ENCODE measurements at regions not wholly inside any gene's neighbourhood (a gene's known extent, or its start where the extent isn't known, plus 50 kb on each side); places are given as distances from the start of the nearest gene placed in this dataset.

DNA sequence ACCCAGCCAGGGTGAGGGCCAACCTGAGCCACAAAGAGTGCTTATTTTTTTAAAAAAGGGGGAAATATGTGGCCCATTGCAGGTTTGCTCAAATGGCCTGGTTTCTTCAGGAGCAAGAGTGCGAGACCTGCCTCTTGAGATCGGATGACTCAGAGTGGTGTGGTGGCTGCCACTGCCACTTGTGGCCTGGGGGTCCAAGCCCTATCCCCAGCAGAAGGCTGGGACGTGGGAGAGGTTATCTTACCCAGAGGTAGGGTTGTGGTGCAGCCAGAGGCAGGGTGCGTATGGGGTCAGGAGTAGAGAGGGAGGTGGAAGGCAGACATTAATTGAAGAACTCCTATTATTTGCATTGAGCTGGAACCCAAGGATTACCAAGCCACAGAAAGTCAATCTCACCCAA is 83.2 kb upstream of the SMAD3 start:
- CTCF ChIA-PET = no interaction called here
- TF ChIP-seq, protein P1, sequence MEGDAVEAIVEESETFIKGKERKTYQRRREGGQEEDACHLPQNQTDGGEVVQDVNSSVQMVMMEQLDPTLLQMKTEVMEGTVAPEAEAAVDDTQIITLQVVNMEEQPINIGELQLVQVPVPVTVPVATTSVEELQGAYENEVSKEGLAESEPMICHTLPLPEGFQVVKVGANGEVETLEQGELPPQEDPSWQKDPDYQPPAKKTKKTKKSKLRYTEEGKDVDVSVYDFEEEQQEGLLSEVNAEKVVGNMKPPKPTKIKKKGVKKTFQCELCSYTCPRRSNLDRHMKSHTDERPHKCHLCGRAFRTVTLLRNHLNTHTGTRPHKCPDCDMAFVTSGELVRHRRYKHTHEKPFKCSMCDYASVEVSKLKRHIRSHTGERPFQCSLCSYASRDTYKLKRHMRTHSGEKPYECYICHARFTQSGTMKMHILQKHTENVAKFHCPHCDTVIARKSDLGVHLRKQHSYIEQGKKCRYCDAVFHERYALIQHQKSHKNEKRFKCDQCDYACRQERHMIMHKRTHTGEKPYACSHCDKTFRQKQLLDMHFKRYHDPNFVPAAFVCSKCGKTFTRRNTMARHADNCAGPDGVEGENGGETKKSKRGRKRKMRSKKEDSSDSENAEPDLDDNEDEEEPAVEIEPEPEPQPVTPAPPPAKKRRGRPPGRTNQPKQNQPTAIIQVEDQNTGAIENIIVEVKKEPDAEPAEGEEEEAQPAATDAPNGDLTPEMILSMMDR (IDR thresholded peaks at IDR 0.05; ENCODE audit: low read depth, low read length) = no peak
- peaks cover 10% of the 10 kb centered on the region for H3K9me3 ChIP-seq (ENCODE audit: control insufficient read depth, insufficient read depth, low read length)
- peaks cover 6% of the 10 kb centered on the region for H3K27me3 ChIP-seq (ENCODE audit: control insufficient read depth, insufficient read depth, low read length)
- H3K4me3 ChIP-seq (ENCODE audit: low read depth, low read length) = no peak overlapping the region
- POLR2A ChIA-PET = no interaction called here
- H3K27ac ChIP-seq (ENCODE audit: low read depth, low read length) = no peak overlapping the region
- DNase-seq (ENCODE audit: low read depth, low spot score) = no peak

DNA sequence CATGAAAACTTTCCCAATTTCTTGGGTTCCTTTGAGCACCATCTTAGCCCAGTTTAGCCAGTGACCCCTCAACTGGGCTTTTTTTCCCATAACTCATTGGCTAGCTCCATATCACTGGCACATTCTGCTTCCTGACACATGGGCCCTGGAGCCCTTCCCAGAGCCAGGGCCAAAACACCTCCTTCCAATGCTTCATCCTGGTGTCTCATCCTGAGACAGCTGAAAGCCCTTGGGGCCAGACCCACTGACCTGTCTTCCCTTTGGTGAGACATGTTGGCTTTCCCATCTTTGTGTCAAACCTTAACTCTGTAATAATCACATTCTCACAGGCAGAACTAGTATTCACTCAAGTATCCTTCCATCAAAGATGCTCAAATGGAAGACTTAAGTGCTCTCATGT is 82.6 kb upstream of the SMAD3 start:
- Histone ChIP-seq H3K4me3 (ENCODE audit: low read depth, low read length) (no peak overlapping the region), H3K9me3 (ENCODE audit: control insufficient read depth, insufficient read depth, low read length) (peaks cover 10% of the 10 kb centered on the region), H3K27ac (ENCODE audit: low read depth, low read length) (no peak overlapping the region), H3K27me3 (ENCODE audit: control insufficient read depth, insufficient read depth, low read length) (peaks cover 6% of the 10 kb centered on the region)
- ChIA-PET POLR2A (no interaction called here), CTCF (no interaction called here)
- TF ChIP-seq, protein P1 (IDR thresholded peaks at IDR 0.05; ENCODE audit: low read depth, low read length) = no peak
- DNase-seq (ENCODE audit: low read depth, low spot score) = no peak

DNA sequence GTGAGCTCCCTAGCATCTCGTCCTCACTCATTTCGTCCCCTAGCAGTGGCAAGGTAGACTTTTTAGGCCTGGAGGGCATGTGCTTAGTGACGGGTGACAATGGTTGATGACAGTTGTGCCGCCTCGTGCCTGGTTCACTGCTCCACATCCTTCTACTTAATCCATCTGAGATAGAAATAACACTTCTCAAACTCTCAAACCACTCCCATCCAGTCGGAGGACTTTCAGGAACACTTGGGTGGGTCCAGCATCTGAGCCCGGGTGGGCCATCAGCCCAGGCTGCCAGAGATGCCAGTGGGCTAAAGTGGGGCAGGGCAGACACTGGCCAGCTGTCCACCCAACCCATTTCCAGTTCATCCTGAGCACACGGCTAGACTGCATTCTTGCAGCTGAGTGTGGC is 79.7 kb upstream of the SMAD3 start:
- H3K9me3 ChIP-seq (ENCODE audit: control insufficient read depth, insufficient read depth, low read length) = peaks cover 10% of the 10 kb centered on the region
- no peak for DNase-seq (ENCODE audit: low read depth, low spot score)
- CTCF ChIA-PET = no interaction called here
- H3K27ac ChIP-seq (ENCODE audit: low read depth, low read length) = no peak overlapping the region
- POLR2A ChIA-PET = no interaction called here
- TF ChIP-seq, protein P1 (IDR thresholded peaks at IDR 0.05; ENCODE audit: low read depth, low read length) = no peak
- no peak overlapping the region for H3K4me3 ChIP-seq (ENCODE audit: low read depth, low read length)
- H3K27me3 ChIP-seq (ENCODE audit: control insufficient read depth, insufficient read depth, low read length) = peaks cover 6% of the 10 kb centered on the region

DNA sequence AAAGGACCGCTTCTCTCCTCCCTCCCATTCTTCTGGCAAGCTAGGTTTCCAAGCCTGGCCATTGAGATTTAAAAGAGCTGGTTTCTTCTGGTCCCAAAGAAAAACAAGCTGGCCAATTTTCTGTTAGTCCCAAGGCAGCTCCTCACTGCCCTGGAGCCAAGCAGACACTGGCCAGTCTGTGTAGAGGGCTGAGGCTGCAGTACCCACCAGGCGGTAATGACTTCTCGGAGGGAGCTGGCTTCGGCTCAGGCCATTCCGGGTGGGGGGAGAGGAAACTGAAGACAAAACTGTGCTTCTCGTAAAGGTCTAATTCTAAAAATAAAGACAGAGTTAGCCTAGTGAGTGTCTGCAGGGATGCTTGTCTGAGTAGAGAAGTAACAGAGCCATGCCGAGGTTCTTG is 78.5 kb upstream of the SMAD3 start:
- TF ChIP-seq, protein P1 (IDR thresholded peaks at IDR 0.05; ENCODE audit: low read depth, low read length) = no peak
- H3K9me3 ChIP-seq (ENCODE audit: control insufficient read depth, insufficient read depth, low read length) = peaks cover 10% of the 10 kb centered on the region
- ChIA-PET CTCF (no interaction called here), POLR2A (no interaction called here)
- no peak for DNase-seq (ENCODE audit: low read depth, low spot score)
- H3K4me3 ChIP-seq (ENCODE audit: low read depth, low read length) = no peak overlapping the region
- H3K27ac ChIP-seq (ENCODE audit: low read depth, low read length) = no peak overlapping the region
- H3K27me3 ChIP-seq (ENCODE audit: control insufficient read depth, insufficient read depth, low read length) = peaks cover 6% of the 10 kb centered on the region

DNA sequence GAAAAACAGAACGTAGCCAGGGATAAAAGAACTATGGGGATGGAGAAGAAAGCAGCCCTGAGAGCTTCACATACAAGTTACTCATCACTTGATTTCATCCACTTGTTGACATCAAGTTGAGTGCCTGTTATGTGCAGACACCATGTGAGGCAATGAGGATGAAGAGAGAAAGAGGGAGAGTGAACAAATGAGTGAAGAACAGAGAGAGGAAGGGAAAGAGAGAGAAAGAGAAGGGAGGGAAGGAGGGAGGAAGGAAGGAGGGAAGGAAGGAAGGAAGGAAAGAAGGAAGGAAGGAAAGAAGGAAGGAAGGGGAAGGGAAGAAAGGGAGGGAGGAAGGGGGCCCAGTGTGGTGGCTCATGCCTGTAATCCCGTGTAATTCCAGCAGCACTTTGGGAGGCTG is 72.3 kb upstream of the SMAD3 start:
- H3K27ac ChIP-seq (ENCODE audit: low read depth, low read length) = no peak overlapping the region
- TF ChIP-seq, protein P1 (IDR thresholded peaks at IDR 0.05; ENCODE audit: low read depth, low read length) = no peak
- ChIA-PET POLR2A (no interaction called here), CTCF (no interaction called here)
- no peaks in the 10 kb centered on the region for H3K27me3 ChIP-seq (ENCODE audit: control insufficient read depth, insufficient read depth, low read length)
- H3K4me3 ChIP-seq (ENCODE audit: low read depth, low read length) = no peak overlapping the region
- DNase-seq (ENCODE audit: low read depth, low spot score) = no peak
- H3K9me3 ChIP-seq (ENCODE audit: control insufficient read depth, insufficient read depth, low read length) = no peaks in the 10 kb centered on the region
